PC-9 (cell line): ENCODE measurements at regions not wholly inside any gene's neighbourhood (a gene's known extent, or its start where the extent isn't known, plus 50 kb on each side); places are given as distances from the start of the nearest gene placed in this dataset.

Source experiments
- EZH2 ChIP-seq: fragments of 200-600 bp; sonication (generic); IDR thresholded peaks from 2 replicates; pipeline ENCODE4 v1.8.0; 2017; ENCODE audit warnings: antibody characterized with exemption, low read depth
- TF ChIP-seq, protein P1 (sequence below): fragments of 200-600 bp; sonication (generic); conservative IDR thresholded peaks from 2 replicates; pipeline ENCODE4 v1.6.1; 2017; ENCODE audit warnings: mixed run types, antibody characterized with exemption, mild to moderate bottlenecking, moderate library complexity

GRCh38 chr18:1056404-1056803, 151.7 kb downstream of the ADCYAP1 start:
- TF ChIP-seq, protein P1, sequence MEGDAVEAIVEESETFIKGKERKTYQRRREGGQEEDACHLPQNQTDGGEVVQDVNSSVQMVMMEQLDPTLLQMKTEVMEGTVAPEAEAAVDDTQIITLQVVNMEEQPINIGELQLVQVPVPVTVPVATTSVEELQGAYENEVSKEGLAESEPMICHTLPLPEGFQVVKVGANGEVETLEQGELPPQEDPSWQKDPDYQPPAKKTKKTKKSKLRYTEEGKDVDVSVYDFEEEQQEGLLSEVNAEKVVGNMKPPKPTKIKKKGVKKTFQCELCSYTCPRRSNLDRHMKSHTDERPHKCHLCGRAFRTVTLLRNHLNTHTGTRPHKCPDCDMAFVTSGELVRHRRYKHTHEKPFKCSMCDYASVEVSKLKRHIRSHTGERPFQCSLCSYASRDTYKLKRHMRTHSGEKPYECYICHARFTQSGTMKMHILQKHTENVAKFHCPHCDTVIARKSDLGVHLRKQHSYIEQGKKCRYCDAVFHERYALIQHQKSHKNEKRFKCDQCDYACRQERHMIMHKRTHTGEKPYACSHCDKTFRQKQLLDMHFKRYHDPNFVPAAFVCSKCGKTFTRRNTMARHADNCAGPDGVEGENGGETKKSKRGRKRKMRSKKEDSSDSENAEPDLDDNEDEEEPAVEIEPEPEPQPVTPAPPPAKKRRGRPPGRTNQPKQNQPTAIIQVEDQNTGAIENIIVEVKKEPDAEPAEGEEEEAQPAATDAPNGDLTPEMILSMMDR = no peak
- no peak for TF ChIP-seq EZH2
